ENCODE measurements at regions not wholly inside any gene's neighbourhood (a gene's known extent, or its start where the extent isn't known, plus 50 kb on each side); places are given as distances from the start of the nearest gene placed in this dataset.

DNA sequence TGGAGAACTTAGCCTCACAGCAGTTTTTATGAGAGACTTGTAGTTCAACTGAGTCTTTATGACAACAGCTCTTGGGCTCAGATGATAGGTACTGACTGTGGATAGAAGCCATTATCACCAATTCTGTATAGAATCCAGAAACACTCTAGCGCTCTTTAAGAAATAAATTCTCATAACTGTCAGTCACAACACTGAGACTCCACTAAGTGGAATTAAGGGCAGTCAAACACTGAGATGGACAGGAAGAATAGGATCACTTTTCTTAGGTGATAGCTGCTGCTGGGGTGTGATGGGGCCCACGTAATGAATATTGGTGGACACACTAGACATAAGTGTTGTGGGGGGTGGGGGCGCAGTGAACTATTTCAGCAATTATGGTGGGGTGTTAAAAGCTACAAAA, 1691.8 kb upstream of the LRRTM1 start:
- no peak overlapping the region for H3K4me3 ChIP-seq (ENCODE audit: low read depth, low read length)
- no peak for DNase-seq (ENCODE audit: low read depth)

DNA sequence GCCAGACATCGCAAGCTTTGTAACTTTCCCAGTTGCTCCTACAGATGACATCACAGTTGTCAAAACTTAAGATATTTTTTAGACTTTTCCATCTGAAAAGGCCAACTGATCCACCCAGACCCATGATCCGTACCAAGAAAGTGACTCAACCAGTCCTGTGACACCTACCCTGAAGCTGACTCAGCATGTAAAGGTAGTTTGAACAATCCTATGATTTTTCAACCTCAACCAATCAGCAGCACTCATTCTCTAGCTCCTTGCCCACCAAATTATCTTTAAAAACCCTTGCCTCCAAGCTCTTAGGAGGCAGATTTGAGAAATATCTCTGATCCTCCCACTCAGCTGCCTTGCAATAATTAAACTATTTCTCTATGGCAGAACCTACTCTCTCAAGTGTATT, 1686.7 kb upstream of the LRRTM1 start:
- H3K4me3 ChIP-seq (ENCODE audit: low read depth, low read length) = no peak overlapping the region
- no peak for DNase-seq (ENCODE audit: low read depth)

DNA sequence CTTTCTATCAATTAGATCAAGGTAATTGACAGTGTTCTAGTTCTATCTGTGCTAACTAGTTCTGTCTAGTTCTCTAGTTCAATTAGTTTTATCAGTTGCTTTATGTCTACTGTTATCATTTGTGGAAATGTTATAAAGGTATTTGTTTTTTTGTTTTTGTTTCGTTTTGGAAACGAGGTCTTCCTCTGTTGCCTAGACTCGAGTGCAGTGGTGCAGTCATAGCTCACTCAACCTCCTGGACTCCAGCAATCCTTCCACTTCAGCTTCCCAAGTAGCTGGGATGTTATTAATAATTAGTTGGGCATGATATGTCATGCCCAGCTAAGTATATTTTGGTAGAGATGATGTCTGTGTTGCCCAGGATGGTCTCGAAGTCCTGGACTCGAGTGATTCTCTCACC, 1682.8 kb upstream of the LRRTM1 start:
- no peak overlapping the region for H3K4me3 ChIP-seq (ENCODE audit: low read depth, low read length)
- DNase-seq (ENCODE audit: low read depth) = no peak

DNA sequence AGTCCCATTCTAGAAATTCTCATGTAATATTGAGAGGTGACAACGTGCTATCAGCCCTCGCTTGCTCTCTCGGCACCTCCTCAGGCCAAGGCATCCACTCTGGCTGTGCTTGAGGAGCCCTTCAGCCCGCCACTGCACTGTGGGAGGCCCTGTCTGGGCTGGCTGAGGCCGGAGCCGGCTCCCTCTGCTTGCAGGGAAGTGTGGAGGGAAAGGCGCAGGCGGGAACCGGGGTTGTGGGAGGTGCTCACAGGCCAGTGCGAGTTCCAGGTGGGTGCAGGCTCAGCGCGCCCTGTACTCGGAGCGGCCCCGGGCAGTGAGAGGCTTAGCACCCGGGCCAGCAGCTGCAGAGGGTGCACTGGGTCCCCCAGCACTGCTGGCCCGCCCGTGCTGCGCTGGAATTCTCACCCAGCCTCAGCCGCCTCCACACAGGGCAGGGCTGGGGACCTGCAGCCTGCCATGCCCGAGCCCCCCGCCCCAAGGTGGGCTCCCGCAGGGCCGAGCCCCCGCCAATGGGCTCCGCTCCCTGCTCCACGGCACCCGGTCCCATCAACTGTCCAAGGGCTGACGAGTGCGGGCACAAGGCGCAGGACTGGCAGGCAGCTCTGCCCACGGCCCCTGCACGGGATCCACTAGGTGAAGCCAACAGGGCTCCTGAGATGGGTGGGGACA, 1680.6 kb upstream of the LRRTM1 start:
- H3K4me3 ChIP-seq (ENCODE audit: low read depth, low read length) = no peak overlapping the region
- DNase-seq (ENCODE audit: low read depth) = no peak

DNA sequence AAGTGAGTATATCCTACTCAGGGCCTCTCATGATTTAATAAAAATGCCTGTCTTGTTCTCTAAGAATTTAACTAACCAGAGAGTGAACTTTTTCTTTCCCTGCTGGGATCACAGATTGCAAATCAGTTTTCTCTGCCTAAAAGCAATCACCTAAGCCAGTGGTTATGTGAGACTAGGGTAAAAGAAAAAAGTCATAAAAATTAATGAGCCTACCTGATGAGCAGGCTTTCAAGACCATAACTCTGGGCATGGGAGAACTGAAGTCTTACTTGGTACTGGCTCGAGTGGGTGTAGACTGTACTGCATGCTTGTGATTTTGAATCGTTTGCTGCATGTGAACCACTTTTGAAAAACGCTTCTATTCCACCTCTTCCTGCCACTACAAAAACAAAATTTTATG, 1677.0 kb upstream of the LRRTM1 start:
- DNase-seq (ENCODE audit: low read depth) = no peak
- H3K4me3 ChIP-seq (ENCODE audit: low read depth, low read length) = no peak overlapping the region

DNA sequence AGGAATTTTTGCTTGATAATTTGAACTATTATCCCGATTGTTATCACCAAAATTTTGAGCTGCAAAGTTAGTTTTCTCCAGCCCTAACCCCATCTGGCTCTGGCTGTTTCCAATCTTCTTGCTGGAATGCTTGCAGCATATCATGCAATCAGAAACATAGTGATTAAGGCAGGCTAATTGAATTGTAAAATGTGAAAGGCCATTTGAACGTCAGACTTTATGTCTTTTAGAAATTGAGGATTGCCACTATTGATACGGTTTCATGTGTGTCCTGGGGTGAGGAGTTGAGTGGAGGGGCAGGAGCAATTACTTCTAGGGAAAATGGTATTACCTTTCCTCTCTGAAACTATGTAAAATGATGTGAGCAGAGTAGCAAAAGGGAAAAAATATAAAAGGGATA, 1674.5 kb upstream of the LRRTM1 start:
- no peak for DNase-seq (ENCODE audit: low read depth)
- H3K4me3 ChIP-seq (ENCODE audit: low read depth, low read length) = no peak overlapping the region

DNA sequence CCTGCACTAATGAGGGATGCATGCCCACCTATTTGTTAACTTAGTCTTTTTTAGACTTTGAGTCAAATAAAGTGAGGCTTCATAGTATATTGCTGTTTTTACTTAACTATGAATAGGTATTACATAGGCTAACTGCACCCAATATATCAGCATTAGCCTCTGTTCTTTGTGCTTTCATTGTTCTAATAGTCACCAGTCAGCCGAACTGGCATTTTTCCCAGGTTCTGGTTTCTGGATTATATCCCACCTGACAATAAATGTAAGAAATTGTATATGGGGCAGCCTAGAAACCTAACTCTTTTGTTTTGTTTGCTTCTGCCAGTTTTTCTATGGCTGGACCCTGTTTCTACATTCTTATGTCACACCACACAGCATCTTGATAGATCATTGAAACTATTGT, 1672.4 kb upstream of the LRRTM1 start:
- no peak overlapping the region for H3K4me3 ChIP-seq (ENCODE audit: low read depth, low read length)
- no peak for DNase-seq (ENCODE audit: low read depth)

DNA sequence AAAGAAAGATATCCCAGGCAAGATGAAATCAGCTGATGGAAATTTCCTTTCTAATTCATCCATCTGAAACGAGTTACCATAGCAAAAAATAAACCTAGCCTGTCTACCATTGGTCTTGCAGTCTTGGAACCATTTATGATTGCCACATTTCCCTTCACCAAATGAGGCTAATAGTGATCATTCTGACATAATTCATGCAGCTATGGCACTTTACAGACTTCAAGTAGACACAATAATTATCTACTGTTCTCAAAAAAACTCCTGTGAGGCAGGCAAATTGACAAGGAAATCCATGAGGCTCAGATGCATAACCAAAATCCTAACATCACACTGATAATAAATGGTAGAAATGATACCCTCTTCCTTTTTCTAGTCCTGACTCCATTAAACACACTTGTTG, 1669.7 kb upstream of the LRRTM1 start:
- H3K4me3 ChIP-seq (ENCODE audit: low read depth, low read length) = no peak overlapping the region
- DNase-seq (ENCODE audit: low read depth) = no peak

DNA sequence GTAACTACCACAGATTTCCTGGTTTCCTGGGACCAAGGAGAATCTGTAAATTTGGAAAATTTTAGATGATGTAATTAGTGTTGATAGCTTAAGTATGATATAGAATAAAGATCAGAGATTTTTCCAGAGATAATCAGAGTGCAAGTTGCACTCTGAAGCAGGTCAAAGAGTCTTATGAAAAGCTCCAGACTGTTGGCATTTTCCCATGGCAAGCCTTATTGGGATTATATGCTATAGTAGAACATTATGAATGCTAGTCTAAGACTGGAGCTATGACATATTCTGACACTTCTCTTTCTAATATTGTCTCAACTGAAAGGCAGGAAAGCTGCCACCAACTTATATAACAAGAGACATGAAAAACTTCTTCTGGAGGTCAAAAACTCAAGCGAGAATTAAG, 1638.3 kb upstream of the LRRTM1 start:
- no peak overlapping the region for H3K4me3 ChIP-seq (ENCODE audit: low read depth, low read length)
- DNase-seq (ENCODE audit: low read depth) = no peak

DNA sequence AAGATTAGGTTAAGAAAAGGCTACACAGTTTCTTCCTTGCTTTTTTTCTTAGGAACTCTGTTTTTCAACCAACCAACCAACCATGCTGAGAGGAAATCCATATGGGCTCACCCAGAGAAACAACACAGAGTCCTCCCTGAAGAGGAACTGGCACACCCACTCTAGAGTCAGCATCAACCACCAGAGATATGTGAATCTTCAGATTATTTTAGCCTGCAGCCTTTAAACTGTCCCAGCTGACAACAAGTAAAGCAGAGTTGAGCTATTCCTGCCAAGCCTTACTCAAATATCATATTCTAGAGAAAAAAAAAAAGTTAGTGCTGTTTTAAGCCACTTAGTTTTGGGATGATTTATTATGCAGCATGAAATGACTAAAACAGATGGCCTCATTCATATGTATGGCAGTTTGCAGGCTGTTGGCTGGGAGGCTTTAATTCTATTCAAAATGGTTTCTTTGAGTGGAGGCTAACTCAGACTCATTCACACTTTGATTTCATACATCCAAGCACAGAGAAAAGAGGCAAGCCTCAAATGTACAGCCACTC, 1637.7 kb upstream of the LRRTM1 start:
- H3K4me3 ChIP-seq (ENCODE audit: low read depth, low read length) = no peak overlapping the region
- no peak for DNase-seq (ENCODE audit: low read depth)

DNA sequence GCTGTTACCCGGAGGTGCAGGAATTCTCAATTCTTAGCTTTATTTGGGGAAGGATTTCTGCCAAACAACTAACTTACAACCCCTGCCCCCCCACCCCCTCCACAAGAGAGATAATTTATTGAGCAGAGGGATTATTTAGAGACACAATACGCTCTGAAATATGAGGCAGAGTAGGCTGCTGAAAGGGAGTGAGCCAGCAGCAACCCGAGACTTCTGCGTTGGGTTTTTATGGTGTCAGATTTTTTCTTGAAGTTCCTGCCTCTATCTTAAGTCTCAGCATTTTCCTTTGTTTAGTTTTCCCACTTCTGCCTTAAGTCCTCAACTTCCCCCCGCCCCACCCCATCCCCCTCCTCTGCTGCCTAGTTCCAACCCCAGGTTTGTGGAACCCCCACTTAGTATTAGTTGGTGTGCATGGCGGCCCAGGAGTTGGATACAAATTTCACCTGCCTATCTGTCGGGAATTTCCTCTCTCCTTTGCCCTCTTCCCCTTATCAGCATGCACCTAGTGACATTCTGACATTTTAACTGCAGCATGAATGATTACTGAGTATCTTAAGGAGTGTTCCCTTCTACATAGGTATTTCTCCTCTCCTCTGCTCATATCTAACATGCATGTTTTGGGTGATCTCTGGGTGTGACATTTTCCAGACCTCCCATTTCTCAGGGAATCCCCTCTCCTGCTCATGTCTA, 1635.9 kb upstream of the LRRTM1 start:
- no peak for DNase-seq (ENCODE audit: low read depth)
- no peak overlapping the region for H3K4me3 ChIP-seq (ENCODE audit: low read depth, low read length)

DNA sequence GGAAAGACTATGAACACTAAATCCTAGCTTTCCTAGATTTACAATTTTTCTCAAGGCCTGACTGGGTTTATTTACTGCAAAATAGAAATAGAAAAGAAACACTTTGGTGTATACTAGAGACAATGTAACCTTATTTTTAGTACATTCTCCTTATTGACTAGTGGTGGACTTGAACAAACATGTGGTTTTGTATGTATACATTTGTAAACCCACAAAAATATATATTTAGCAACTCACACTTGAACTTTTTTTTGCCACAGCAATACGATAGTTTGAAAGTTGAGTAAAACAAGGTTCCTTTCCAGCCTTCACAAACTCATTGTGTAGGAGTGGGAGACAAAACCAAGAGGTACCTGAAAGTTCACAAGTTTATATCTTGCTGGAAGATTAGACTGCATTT, 1633.4 kb upstream of the LRRTM1 start:
- no peak overlapping the region for H3K4me3 ChIP-seq (ENCODE audit: low read depth, low read length)
- DNase-seq (ENCODE audit: low read depth) = no peak

DNA sequence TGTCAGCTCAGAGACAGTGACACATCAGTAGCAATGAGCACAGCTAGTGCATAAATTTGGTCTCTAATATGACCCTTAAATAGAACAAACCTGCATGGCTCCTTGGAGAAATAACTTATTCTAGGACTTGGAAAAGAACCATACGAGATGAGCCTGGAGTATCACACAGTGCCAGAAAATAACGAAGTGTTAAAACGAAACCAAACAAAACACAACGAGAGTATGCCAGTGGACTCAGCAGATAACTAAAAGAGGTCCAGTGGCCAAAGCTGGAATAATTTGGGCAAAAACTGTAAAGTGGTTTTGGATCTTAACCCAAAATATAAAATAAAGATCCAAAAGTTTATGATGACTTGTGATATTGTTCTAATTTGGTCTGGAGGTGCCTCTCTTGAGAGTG, 1599.0 kb upstream of the LRRTM1 start:
- H3K4me3 ChIP-seq (ENCODE audit: low read depth, low read length) = no peak overlapping the region
- DNase-seq (ENCODE audit: low read depth) = no peak

DNA sequence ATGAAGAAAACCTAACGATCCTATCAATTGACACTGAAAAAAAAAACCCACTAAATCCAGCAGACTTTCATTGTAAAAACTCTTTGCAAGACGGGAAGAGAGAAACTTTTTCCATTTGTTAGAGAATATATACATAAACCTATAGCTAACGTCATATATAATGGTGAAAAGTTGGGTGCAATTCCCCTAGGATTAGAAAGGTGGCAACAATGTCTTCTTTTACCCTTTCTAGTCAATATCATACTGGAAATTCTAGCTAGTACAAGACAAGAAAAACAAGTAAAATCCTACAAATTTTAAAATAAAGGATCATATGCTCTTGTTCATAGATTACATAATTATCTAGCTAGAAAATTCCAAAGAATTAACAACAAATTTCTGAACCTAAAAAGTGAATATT, 1596.5 kb upstream of the LRRTM1 start:
- no peak overlapping the region for H3K4me3 ChIP-seq (ENCODE audit: low read depth, low read length)
- DNase-seq (ENCODE audit: low read depth) = no peak

DNA sequence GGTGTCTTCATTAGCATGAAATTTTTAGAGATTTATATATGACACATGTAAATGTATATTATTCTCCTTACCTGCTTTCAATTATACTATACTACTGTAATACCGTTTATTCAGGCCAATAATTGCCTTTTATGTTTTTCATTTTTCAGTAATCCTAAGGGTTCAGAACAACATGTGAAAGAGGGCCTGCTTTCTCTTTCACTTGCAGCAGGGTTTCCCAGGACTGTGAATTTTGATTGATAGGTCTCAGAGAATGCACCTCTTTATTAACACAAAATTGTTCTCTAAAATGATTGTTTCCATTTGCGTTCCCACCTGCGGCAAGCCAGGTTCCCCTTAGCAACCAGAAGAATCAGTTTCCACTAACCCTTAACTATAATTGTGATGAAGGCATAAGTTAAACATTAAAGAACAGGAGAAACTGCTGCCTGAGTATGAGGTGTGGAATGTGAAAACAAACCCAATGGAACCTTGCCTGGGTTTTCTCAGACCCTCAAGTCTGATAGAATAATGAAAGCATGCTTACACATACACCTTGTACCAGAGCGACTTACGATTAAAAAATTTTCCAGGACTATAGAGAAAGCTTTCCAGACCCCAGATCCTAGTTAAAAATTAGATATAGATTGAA, 1591.2 kb upstream of the LRRTM1 start:
- H3K4me3 ChIP-seq (ENCODE audit: low read depth, low read length) = no peak overlapping the region
- no peak for DNase-seq (ENCODE audit: low read depth)

DNA sequence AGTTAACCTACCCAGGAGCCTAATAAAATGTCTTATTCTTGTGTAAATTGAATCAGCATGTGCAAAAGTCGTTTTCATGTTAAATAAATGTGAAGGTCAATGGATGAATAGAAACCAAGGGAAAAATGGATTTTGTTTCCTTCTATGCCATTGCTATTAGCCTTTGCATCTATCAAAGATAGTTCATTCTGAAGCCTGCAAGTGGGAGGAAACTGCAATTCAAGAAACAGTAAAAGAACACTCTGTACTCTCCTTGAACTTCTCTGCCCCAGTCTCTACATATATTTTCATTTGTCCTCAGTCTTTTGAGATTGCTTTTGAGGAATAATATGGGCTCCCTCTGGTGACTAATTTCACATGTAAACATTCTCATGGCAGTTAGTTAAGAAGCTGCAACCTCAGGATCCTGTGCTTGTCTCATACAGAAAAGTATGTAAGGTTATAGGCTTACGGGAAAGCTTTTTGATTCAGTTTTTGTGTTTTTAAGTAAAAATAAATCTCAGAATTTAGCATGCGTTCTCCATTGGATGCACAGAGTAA, 1590.0 kb upstream of the LRRTM1 start:
- DNase-seq (ENCODE audit: low read depth) = no peak
- no peak overlapping the region for H3K4me3 ChIP-seq (ENCODE audit: low read depth, low read length)

DNA sequence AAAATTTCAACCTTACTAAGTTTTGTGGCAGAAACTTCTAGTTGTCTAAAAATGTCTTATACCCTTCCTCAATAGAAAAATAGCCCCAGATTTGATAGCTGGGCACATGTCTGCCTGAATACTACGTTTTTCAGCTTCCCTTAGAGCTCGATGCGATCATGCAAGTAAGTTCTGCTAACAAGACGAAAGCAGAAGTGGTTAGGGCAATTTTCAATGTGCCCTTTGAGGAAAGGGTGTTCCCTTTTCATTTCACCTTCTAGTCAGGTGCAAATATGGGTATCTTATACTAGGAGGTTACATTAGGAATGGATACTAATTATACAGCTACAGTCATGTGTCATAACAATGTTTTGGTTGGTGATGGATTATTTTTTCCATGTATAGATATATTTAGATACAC, 1572.1 kb upstream of the LRRTM1 start:
- no peak overlapping the region for H3K4me3 ChIP-seq (ENCODE audit: low read depth, low read length)
- no peak for DNase-seq (ENCODE audit: low read depth)

DNA sequence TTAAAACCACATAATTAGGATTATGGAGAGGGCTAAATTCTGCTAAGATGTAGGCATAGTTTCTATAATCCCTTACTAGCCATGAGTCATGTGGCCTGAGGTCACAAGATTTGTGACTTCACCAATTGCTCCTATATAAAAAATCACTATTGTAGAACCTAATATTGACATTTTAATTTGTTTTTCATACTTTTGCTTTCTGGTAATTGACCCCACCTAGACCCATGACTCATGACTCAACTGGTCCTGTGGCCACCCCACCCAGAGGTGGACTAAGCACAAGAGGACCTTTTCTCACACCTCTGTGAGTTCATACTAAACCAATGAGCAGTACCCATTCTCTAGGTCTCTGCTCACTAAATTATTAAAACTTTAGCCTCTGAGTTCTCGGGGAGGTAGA, 1567.5 kb upstream of the LRRTM1 start:
- H3K4me3 ChIP-seq (ENCODE audit: low read depth, low read length) = no peak overlapping the region
- DNase-seq (ENCODE audit: low read depth) = no peak

DNA sequence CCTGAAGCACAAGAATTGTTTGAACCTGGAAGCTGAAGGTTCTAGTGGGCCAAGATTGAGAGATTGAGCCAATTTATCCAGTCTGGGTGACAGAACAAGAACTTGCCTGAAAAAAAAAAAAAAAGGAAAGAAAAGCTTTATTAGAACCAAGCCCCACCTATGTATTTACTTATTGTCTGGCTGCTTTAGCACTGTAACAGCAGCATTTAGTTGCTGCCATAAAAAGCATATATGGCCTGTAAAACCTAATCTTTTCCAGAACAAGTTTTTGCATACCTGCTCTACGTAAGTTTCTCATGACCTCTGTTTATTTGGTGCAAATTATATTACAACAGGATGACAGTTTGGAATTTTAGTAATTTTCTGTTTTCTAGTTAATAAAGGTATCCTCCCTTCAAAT, 1565.6 kb upstream of the LRRTM1 start:
- DNase-seq (ENCODE audit: low read depth) = no peak
- H3K4me3 ChIP-seq (ENCODE audit: low read depth, low read length) = no peak overlapping the region

DNA sequence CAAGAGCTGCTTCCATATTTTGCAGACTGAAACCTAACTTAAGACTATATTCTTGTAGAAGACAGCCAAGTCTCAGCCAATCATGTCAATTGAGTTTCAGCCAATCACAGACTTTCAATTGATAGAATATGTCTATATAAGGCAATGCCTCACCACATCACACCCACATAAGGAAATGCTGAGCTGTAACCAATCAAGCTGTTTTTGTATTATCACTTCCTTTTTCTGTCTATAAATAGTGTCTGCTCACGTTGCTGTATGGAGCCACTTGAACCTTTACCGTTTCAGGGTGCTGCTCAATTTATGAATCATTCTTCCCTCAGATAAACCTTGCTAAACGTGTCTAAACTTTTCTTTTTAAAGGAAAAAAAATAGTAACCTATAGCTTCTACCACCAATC, 1554.4 kb upstream of the LRRTM1 start:
- DNase-seq (ENCODE audit: low read depth) = no peak
- H3K4me3 ChIP-seq (ENCODE audit: low read depth, low read length) = no peak overlapping the region

DNA sequence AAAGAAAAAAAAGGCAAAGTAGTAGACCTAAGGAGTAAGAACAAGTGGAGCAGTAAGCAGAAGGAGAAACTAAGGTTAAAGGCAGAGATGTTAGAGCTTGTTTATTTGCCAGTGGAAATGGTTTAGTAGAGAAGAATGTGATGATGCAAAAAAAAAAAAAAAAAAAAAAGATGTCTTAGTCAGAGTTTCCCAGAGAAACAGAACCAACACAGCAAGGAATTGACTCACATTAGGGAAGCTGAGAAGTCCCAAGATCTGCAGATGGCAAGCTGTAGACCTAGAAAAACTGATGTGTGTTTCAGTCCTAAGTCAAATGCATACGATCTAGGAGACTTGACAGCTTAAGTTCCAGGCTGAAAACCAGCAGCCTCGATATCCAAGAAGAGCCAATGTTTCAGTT, 1548.8 kb upstream of the LRRTM1 start:
- no peak overlapping the region for H3K4me3 ChIP-seq (ENCODE audit: low read depth, low read length)
- no peak for DNase-seq (ENCODE audit: low read depth)

All from skeletal muscle cell (primary cell).